ENCODE measurements at regions not wholly inside any gene's neighbourhood (a gene's known extent, or its start where the extent isn't known, plus 50 kb on each side); places are given as distances from the start of the nearest gene placed in this dataset.

DNA sequence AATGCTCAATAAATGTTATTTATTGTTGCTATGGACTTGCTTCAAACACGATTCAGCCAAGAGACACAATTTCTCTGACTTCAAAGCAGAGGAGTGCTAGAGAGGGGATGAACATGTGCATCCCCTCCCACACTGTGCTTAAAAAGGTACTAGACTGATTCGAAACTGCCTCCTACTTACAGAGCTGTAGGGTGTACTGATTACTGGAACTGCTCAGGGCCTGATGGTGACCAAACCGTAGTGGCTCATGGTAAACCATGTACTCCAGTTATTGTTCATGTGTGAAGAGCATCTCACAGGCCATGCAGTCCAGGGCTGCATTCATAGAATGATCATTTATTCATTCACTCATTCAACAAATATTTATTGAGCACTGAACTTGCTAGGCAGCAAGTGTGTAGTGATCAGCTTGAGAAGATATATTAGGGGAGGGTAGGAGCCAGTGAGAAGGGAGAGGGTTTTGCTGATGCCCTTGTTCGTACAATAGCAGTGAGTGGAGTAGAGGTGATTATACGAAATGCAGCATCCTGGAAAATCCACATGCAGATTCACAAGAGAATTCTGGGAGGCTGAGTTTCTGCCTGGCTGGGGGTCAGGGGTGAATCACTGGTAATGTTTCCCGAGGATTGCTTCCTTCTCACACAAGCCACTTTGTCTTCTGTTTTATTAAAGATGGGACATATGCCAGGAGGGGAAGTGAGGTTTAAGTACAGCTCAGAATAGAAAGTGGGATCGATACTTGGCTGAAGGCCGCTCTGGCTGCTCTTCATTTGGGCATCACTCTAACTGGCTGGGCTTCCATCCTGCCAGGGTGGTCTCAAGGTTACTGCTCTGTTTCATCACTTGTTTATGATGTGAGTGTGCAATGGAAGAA, 245.4 kb downstream of the RAD51AP2 start:
- Histone ChIP-seq H3K27me3 (no peaks in the 10 kb centered on the region), H3K36me3 (no peaks in the 10 kb centered on the region), H3K27ac (no peak overlapping the region), H3K4me1 (no peaks in the 10 kb centered on the region), H3K9me3 (no peaks in the 10 kb centered on the region), H3K4me3 (no peak overlapping the region)
- intact Hi-C loops (cut with DNase I): no loop called here
- TF ChIP-seq POLR2A (IDR thresholded peaks at IDR 0.05) (no peak), EP300 (IDR thresholded peaks at IDR 0.05) (no peak), POLR2AphosphoS5 (IDR thresholded peaks at IDR 0.05) (no peak)
- TF ChIP-seq, protein P1, sequence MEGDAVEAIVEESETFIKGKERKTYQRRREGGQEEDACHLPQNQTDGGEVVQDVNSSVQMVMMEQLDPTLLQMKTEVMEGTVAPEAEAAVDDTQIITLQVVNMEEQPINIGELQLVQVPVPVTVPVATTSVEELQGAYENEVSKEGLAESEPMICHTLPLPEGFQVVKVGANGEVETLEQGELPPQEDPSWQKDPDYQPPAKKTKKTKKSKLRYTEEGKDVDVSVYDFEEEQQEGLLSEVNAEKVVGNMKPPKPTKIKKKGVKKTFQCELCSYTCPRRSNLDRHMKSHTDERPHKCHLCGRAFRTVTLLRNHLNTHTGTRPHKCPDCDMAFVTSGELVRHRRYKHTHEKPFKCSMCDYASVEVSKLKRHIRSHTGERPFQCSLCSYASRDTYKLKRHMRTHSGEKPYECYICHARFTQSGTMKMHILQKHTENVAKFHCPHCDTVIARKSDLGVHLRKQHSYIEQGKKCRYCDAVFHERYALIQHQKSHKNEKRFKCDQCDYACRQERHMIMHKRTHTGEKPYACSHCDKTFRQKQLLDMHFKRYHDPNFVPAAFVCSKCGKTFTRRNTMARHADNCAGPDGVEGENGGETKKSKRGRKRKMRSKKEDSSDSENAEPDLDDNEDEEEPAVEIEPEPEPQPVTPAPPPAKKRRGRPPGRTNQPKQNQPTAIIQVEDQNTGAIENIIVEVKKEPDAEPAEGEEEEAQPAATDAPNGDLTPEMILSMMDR (IDR thresholded peaks at IDR 0.05): no peak
- DNase-seq: no peak
- WGBS, 2 donors: 61 to 63% methylated on average over 8 of the region's 8 CpGs

DNA sequence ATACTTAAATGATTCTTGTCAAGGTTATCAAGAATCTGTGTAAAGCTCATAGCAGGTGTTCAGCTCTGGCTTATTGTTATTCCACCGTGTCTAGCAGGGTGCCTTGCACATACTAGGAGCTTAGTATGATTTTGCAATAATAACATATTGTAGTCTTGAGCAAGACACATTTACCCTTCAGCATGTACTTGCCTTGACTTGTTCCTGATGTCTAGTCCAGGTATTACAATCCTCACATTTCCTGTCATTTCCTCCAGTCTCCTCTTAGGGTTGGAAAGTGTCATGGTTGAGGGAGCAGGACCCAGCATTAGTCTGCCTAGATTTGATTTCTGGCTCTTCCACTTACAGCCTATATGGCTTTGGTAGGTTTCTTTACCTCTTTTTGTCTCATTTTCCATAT, 246.1 kb downstream of the RAD51AP2 start:
- Histone ChIP-seq H3K9me3 (no peaks in the 10 kb centered on the region), H3K27me3 (no peaks in the 10 kb centered on the region), H3K4me1 (no peaks in the 10 kb centered on the region), H3K4me3 (no peak overlapping the region), H3K27ac (no peak overlapping the region), H3K36me3 (no peaks in the 10 kb centered on the region)
- DNase-seq: no peak
- TF ChIP-seq EP300 (IDR thresholded peaks at IDR 0.05): no peak
- TF ChIP-seq, protein P1 (IDR thresholded peaks at IDR 0.05): no peak
- TF ChIP-seq POLR2A (IDR thresholded peaks at IDR 0.05): no peak
- no peak for TF ChIP-seq POLR2AphosphoS5 (IDR thresholded peaks at IDR 0.05)
- 67 to 88% methylated on average over 1 of the region's 1 CpG for WGBS, 2 donors
- intact Hi-C loops (cut with DNase I): no loop called here

DNA sequence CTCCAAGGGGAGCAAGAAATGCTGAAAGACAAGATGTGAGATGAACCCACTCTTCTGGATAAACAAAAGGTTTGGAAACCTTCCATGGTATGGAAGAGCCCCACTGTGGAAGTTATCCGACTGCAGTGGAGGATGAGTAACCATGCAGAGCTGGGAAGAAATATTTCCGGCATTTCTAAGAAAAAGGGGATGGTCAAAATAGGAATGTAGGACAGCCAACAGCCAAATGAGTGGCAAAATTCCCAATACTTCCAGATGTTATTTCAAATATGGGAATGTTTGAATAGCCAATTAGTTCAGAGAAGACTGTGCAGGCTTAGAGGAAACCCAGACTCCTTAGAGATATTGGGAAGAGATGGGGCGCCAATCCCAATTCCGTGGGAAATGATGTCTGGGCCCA, 246.8 kb downstream of the RAD51AP2 start:
- Histone ChIP-seq H3K36me3 (no peaks in the 10 kb centered on the region), H3K4me3 (no peak overlapping the region), H3K27me3 (no peaks in the 10 kb centered on the region), H3K4me1 (no peaks in the 10 kb centered on the region), H3K9me3 (no peaks in the 10 kb centered on the region), H3K27ac (no peak overlapping the region)
- DNase-seq: no peak
- TF ChIP-seq POLR2A (IDR thresholded peaks at IDR 0.05) (no peak), EP300 (IDR thresholded peaks at IDR 0.05) (no peak), POLR2AphosphoS5 (IDR thresholded peaks at IDR 0.05) (no peak)
- TF ChIP-seq, protein P1 (IDR thresholded peaks at IDR 0.05): no peak
- 88 to 92% methylated on average over 4 of the region's 4 CpGs for WGBS, 2 donors
- intact Hi-C loops (cut with DNase I): no loop called here

DNA sequence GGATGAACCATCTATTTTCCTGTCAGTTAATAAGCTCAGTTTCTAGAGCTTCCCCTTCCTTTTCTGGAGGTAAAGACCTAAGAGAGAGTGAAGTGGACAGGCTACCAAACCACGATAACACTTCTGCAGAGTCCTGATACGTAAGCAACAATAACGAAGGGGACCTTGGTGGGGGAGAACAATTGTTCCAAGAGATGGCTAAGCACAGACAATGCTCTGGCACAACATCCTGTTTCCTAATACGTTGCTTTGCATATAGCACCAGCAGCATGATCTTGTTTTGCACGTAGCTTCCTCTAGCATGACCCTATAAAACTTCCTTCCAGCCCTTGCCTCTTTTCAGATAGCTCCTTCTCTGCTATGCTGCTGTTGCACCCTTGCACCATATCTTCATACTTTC, 247.3 kb downstream of the RAD51AP2 start:
- intact Hi-C loops (cut with DNase I): no loop called here
- 72 to 77% methylated on average over 5 of the region's 5 CpGs for WGBS, 2 donors
- H3K27ac ChIP-seq: no peak overlapping the region
- no peak for TF ChIP-seq POLR2AphosphoS5 (IDR thresholded peaks at IDR 0.05)
- TF ChIP-seq, protein P1 (IDR thresholded peaks at IDR 0.05): no peak
- no peak for TF ChIP-seq EP300 (IDR thresholded peaks at IDR 0.05)
- no peak for TF ChIP-seq POLR2A (IDR thresholded peaks at IDR 0.05)
- no peak overlapping the region for H3K4me3 ChIP-seq
- H3K4me1 ChIP-seq: no peaks in the 10 kb centered on the region
- DNase-seq: no peak
- no peaks in the 10 kb centered on the region for H3K9me3 ChIP-seq
- no peaks in the 10 kb centered on the region for H3K36me3 ChIP-seq
- H3K27me3 ChIP-seq: no peaks in the 10 kb centered on the region

Measured in sigmoid colon (tissue), 6 donors.